ENCODE measurements at regions not wholly inside any gene's neighbourhood (a gene's known extent, or its start where the extent isn't known, plus 50 kb on each side); places are given as distances from the start of the nearest gene placed in this dataset.

DNA sequence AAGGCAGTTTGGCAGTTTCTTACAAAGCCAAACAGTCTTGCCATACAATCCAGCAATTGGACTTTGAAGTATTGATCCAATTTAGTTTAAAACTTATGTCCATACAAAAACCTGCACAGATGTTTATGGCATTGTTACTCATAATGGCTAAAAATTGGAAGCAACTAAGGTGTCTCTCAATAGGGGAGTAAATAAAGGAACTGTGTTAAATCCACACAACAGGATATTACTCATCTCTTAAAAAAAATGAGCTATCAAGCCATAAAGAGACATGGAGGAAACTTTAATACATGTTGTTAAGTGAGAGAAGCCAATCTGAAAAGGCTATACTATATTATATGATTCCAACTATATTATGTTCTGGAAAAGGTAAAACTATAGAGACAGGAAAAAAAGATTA lies 313.6 kb upstream of the CD180 start:
- no peaks in the 10 kb centered on the region for H3K36me3 ChIP-seq (ENCODE audit: control insufficient read depth in 2 of 2, extremely low read depth in 1 of 2, insufficient read depth in 2 of 2, low read length in 2 of 2)
- no peaks in the 10 kb centered on the region for H4K20me1 ChIP-seq (replicated peaks; ENCODE audit: control insufficient read depth, extremely low read depth, insufficient read depth, low read length)
- FAIRE-seq (no peak), DNase-seq (ENCODE audit: low read depth, low spot score) (no peak)
- intact Hi-C loops (cut with micrococcal nuclease), result no loop called here
- H3K4me3 ChIP-seq (replicated peaks in 1 of 3; ENCODE audit: insufficient read depth in 1 of 3, low read depth in 1 of 3, low read length in 3 of 3), result no peak overlapping the region
- dilution Hi-C loops (cut with MboI; ENCODE audit: extremely low pct_ligation_motif_present, low sequenced_read_pairs), result no loop called here
- no peak overlapping the region for H3K27ac ChIP-seq (ENCODE audit: insufficient read depth, low read depth, low read length)
- no TSS peak for BruUV-seq (replicated peaks)
- H3K9me1 ChIP-seq (replicated peaks; ENCODE audit: control insufficient read depth, extremely low read depth, insufficient read depth, low read length), result no peaks in the 10 kb centered on the region
- peaks cover 4% of the 10 kb centered on the region for H3K4me1 ChIP-seq (ENCODE audit: control insufficient read depth, extremely low read depth, insufficient read depth, low read length)
- H3K4me2 ChIP-seq (ENCODE audit: insufficient read depth, low read length), result no peak overlapping the region
- H3K9ac ChIP-seq (replicated peaks; ENCODE audit: extremely low read depth, insufficient read depth, low read length), result no peak overlapping the region
- ChIA-PET CTCF (interaction anchor here (1.0 to 1.1 kb wide), 2 partner anchors 12 to 16 kb away, joined by 3 read pairs; no protein-coding TSS in a partner anchor), POLR2A (no interaction called here)
- no peak overlapping the region for H2AFZ ChIP-seq (ENCODE audit: low read depth, low read length)
- H3K79me2 ChIP-seq (ENCODE audit: control insufficient read depth, insufficient read depth, low read length), result no peaks in the 10 kb centered on the region
- no peaks in the 10 kb centered on the region for H3K27me3 ChIP-seq (ENCODE audit: control insufficient read depth in 2 of 2, insufficient read depth in 2 of 2, low read length in 2 of 2)
- H3K9me3 ChIP-seq (replicated peaks; ENCODE audit: control insufficient read depth, insufficient read depth, low read length), result no peaks in the 10 kb centered on the region
- TF ChIP-seq JUN (IDR thresholded peaks at IDR 0.05; ENCODE audit: borderline replicate concordance, insufficient read depth, insufficient read length, low read depth), result peak; percentile 6
- peak; percentile 34 for TF ChIP-seq FOS (IDR thresholded peaks at IDR 0.05; ENCODE audit: borderline replicate concordance, insufficient read depth, low read length)
- TF ChIP-seq EZH2 (IDR thresholded peaks at IDR 0.05; ENCODE audit: borderline replicate concordance, low read depth, low read length, severe bottlenecking), result no peak

DNA sequence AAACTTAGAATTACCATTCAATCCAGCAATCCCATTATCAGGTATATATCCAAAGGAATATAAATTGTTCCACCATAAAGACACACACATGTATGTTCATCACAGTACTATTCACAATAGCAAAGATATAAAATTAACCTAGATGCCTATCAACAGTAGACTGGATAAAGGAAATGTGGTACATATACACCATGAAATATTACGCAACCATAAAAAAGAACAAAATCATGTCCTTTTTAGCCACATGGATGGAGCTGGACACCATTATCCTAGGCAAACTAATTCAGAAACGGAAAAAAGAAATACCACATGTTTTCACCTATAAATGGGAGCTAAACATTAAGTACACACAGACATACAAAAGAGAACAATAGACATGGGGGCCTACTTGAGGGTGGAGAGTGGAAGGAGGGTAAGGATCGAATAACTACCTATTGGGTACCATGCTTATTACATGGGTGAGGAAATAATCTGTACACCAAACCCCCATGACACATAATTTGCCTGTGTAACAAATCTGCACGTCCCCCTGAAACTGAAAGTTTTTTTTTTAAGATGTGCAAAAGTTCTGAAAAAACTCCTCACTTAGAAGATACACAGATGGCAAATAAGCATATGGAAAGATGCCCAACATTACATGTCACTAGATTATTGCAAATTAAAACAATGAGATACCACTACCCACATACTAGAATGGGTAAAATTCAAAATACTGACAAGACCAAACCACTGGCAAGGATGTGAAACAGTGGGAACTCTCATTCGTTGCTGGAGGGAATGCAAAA lies 313.0 kb upstream of the CD180 start:
- H3K27me3 ChIP-seq (ENCODE audit: control insufficient read depth in 2 of 2, insufficient read depth in 2 of 2, low read length in 2 of 2), result no peaks in the 10 kb centered on the region
- H3K27ac ChIP-seq (ENCODE audit: insufficient read depth, low read depth, low read length), result no peak overlapping the region
- no peak overlapping the region for H2AFZ ChIP-seq (ENCODE audit: low read depth, low read length)
- intact Hi-C loops (cut with micrococcal nuclease) (no loop called here), dilution Hi-C loops (cut with MboI; ENCODE audit: extremely low pct_ligation_motif_present, low sequenced_read_pairs) (no loop called here)
- no peak overlapping the region for H3K4me2 ChIP-seq (ENCODE audit: insufficient read depth, low read length)
- no peak for FAIRE-seq
- H3K36me3 ChIP-seq (ENCODE audit: control insufficient read depth in 2 of 2, extremely low read depth in 1 of 2, insufficient read depth in 2 of 2, low read length in 2 of 2), result no peaks in the 10 kb centered on the region
- no peaks in the 10 kb centered on the region for H4K20me1 ChIP-seq (replicated peaks; ENCODE audit: control insufficient read depth, extremely low read depth, insufficient read depth, low read length)
- ChIA-PET POLR2A (no interaction called here), CTCF (no interaction called here)
- H3K9me3 ChIP-seq (replicated peaks; ENCODE audit: control insufficient read depth, insufficient read depth, low read length), result no peaks in the 10 kb centered on the region
- no peaks in the 10 kb centered on the region for H3K9me1 ChIP-seq (replicated peaks; ENCODE audit: control insufficient read depth, extremely low read depth, insufficient read depth, low read length)
- H3K9ac ChIP-seq (replicated peaks; ENCODE audit: extremely low read depth, insufficient read depth, low read length), result no peak overlapping the region
- BruUV-seq (replicated peaks), result no TSS peak
- no peak for DNase-seq (ENCODE audit: low read depth, low spot score)
- H3K4me3 ChIP-seq (replicated peaks in 1 of 3; ENCODE audit: insufficient read depth in 1 of 3, low read depth in 1 of 3, low read length in 3 of 3), result no peak overlapping the region
- H3K79me2 ChIP-seq (ENCODE audit: control insufficient read depth, insufficient read depth, low read length), result no peaks in the 10 kb centered on the region
- TF ChIP-seq FOS (IDR thresholded peaks at IDR 0.05; ENCODE audit: borderline replicate concordance, insufficient read depth, low read length) (no peak), POLR2AphosphoS5 (IDR thresholded peaks at IDR 0.05; ENCODE audit: insufficient read depth, low read depth, low read length) (no peak), EZH2 (IDR thresholded peaks at IDR 0.05; ENCODE audit: borderline replicate concordance, low read depth, low read length, severe bottlenecking) (no peak), CTCF (IDR thresholded peaks at IDR 0.05; ENCODE audit: extremely low read depth in 1 of 2, insufficient read depth in 1 of 2, low read depth in 1 of 2, low read length in 2 of 2) (no peak), GATA2 (IDR thresholded peaks at IDR 0.05; ENCODE audit: insufficient read depth, insufficient read length, low read depth, low read length) (no peak), MYC (IDR thresholded peaks at IDR 0.05; ENCODE audit: low read depth, low read length) (no peak), JUN (IDR thresholded peaks at IDR 0.05; ENCODE audit: borderline replicate concordance, insufficient read depth, insufficient read length, low read depth) (no peak), POLR2A (IDR thresholded peaks at IDR 0.05; ENCODE audit: low read depth, low read length) (no peak)
- TF ChIP-seq, protein P1, sequence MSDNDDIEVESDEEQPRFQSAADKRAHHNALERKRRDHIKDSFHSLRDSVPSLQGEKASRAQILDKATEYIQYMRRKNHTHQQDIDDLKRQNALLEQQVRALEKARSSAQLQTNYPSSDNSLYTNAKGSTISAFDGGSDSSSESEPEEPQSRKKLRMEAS (IDR thresholded peaks at IDR 0.05; ENCODE audit: insufficient read depth, insufficient read length), result no peak
- peaks cover 4% of the 10 kb centered on the region for H3K4me1 ChIP-seq (ENCODE audit: control insufficient read depth, extremely low read depth, insufficient read depth, low read length)

Data from endothelial cell of umbilical vein (primary cell).